Natural killer cell (primary cell): ENCODE measurements at regions not wholly inside any gene's neighbourhood (a gene's known extent, or its start where the extent isn't known, plus 50 kb on each side); places are given as distances from the start of the nearest gene placed in this dataset.

Experiments
- ATAC-seq, 3 donors: fragments of 150-1000 bp in 2 of 3; fragments of 200-7000 bp in 1 of 3; cut with Tn5 transposase; 1 replicate in 1 of 3; 2 replicates in 2 of 3; pipeline ENCODE4 v1.10.0; 2021; ENCODE audit warnings: mild to moderate bottlenecking in 2 of 3, moderate library complexity in 2 of 3
- DNase-seq, 2 donors: peaks; one replicate each; pipeline versions ENCODE4 v3.0.0 to v3.0.0-alpha.2; 2013 to 2021; ENCODE audit warnings: mixed read lengths in 1 of 2
- H3K27ac ChIP-seq: one replicate; pipeline ENCODE4 v1.5.1; 2013; ENCODE audit warnings: mild to moderate bottlenecking, low read length
- H3K27me3 ChIP-seq: one replicate; pipeline ENCODE4 v1.6.1; 2013; ENCODE audit warnings: low read length; ENCODE audit not compliant: control insufficient read depth, insufficient read depth
- H3K36me3 ChIP-seq: one replicate; pipeline ENCODE4 v1.6.1; 2013; ENCODE audit warnings: low read length; ENCODE audit not compliant: control insufficient read depth, insufficient read depth
- H3K4me1 ChIP-seq: one replicate; pipeline ENCODE4 v1.6.1; 2013; ENCODE audit warnings: low read length; ENCODE audit not compliant: control insufficient read depth, insufficient read depth
- H3K4me3 ChIP-seq: one replicate; pipeline ENCODE4 v1.5.1; 2013; ENCODE audit warnings: low read length
- H3K9me3 ChIP-seq: one replicate; pipeline ENCODE4 v1.6.1; 2013; ENCODE audit warnings: low read length; ENCODE audit not compliant: control insufficient read depth, insufficient read depth
- H3K27ac Mint-ChIP-seq, 2 donors: one replicate each; pipeline ENCODE4 v1.8.0; 2022; ENCODE audit warnings: mild to moderate bottlenecking in 2 of 2, mixed read lengths in 2 of 2, moderate library complexity in 1 of 2
- H3K27me3 Mint-ChIP-seq, 2 donors: one replicate each; pipeline ENCODE4 v1.8.0; 2022; ENCODE audit warnings: low read depth in 2 of 2, mixed read lengths in 2 of 2
- H3K36me3 Mint-ChIP-seq: one replicate; pipeline ENCODE4 v1.8.0; 2022; ENCODE audit warnings: mixed read lengths
- H3K4me1 Mint-ChIP-seq, 2 donors: one replicate each; pipeline ENCODE4 v1.8.0; 2022; ENCODE audit warnings: mixed read lengths in 2 of 2
- H3K4me3 Mint-ChIP-seq: one replicate; pipeline ENCODE4 v1.8.0; 2022; ENCODE audit warnings: mild to moderate bottlenecking, moderate library complexity, mixed read lengths
- H3K9me3 Mint-ChIP-seq, 2 donors: one replicate each; pipeline ENCODE4 v1.8.0; 2022; ENCODE audit warnings: mixed read lengths in 2 of 2
- WGBS: methylation state at CpG from one replicate; pipeline ENCODE4 v1.1.7; 2013; ENCODE audit warnings: missing lambda C conversion rate; ENCODE audit not compliant: insufficient coverage; 5-methylcytosine and 5-hydroxymethylcytosine counted together
- intact Hi-C: fragments of 100-400 bp; cut with micrococcal nuclease; formaldehyde crosslinking; loops from one replicate; pipeline ENCODE4 v1.14.2; 2022
- TF ChIP-seq, protein P1 (sequence below): fragments of 200-600 bp; IDR thresholded peaks from one replicate; pipeline ENCODE4 v1.8.0; 2022; ENCODE audit warnings: antibody characterized with exemption

DNA sequence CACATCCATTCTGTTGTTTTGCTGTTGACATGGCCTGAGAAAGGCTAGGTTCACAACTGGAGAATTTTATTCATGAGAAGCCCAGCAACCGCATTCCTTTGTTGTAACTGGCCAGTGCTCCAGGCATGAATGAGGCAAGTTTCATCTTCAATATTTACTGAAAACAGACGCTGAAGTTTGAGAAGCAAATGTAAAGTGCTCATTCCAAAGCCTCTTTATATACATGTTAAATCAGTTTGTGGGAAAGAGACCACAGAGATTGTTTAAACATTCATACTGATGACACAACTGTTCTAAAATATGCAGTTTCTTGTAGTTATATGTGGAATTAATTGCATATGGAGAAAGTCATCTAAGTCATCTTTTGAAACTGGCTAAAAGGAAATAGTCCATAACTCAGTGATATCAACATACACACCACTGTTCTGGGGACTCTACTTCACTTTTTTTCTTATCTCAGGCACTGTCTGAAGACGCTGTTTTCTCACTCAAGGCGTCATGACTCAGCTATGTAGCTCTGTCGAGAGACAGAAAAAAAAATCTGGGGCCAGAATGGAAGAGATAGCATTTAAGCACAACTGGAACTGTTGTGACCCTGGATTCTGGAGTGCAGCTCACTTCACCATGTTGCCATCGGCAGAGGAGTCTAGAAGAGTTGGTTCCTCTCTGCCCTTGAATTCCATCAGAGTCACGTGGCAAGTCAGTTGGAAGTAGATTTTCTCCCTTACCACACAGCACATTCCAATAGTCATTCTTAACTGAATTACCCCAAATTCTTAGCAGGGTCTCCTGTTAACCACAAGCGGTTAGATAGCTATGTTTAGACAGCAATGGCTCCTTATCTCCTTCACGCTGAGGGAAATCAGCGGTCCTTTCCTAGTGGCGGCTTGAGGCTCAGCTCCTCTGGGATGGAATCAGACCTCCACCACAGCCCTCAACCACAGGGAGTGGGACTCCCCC, 258.4 kb upstream of the HMGA2 start:
- peaks cover 17 to 49% of the 10 kb centered on the region in 2 donors for H3K27me3 Mint-ChIP-seq
- H3K27me3 ChIP-seq: no peaks in the 10 kb centered on the region
- no peak overlapping the region for H3K27ac ChIP-seq
- H3K9me3 Mint-ChIP-seq: no peaks in the 10 kb centered on the region
- no peak overlapping the region for H3K4me3 Mint-ChIP-seq
- no peaks in the 10 kb centered on the region for H3K4me1 Mint-ChIP-seq
- intact Hi-C loops: no loop called here
- no peaks in the 10 kb centered on the region for H3K36me3 Mint-ChIP-seq
- no peak overlapping the region for H3K4me3 ChIP-seq
- no peaks in the 10 kb centered on the region for H3K9me3 ChIP-seq
- no peak overlapping the region for H3K27ac Mint-ChIP-seq
- ATAC-seq (peak in 1 of 3 donors; percentile 44), DNase-seq (no peak)
- TF ChIP-seq, protein P1, sequence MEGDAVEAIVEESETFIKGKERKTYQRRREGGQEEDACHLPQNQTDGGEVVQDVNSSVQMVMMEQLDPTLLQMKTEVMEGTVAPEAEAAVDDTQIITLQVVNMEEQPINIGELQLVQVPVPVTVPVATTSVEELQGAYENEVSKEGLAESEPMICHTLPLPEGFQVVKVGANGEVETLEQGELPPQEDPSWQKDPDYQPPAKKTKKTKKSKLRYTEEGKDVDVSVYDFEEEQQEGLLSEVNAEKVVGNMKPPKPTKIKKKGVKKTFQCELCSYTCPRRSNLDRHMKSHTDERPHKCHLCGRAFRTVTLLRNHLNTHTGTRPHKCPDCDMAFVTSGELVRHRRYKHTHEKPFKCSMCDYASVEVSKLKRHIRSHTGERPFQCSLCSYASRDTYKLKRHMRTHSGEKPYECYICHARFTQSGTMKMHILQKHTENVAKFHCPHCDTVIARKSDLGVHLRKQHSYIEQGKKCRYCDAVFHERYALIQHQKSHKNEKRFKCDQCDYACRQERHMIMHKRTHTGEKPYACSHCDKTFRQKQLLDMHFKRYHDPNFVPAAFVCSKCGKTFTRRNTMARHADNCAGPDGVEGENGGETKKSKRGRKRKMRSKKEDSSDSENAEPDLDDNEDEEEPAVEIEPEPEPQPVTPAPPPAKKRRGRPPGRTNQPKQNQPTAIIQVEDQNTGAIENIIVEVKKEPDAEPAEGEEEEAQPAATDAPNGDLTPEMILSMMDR: no peak
- 39% methylated on average over 10 of the region's 11 CpGs for WGBS
- no peaks in the 10 kb centered on the region for H3K36me3 ChIP-seq
- H3K4me1 ChIP-seq: no peaks in the 10 kb centered on the region

DNA sequence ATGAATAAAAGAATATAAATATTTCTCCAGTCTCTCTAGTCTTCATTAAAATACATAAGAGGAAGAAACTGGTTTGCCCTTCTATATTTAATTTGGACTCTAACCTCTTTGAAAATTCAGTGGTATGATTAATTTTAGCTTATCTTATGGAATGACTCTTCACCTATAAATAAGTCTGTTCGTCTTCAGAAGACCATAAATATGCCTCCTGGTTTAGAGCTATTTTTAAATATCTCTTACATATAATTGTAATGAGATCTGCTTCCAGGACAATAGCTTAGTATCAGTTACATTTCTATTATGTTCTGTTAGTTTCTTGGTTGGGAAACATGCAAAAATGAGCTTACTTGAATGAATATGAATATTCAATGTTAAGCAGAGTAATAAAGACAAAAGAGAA, 257.5 kb upstream of the HMGA2 start:
- Mint-ChIP-seq H3K27ac (no peak overlapping the region), H3K4me1 (no peaks in the 10 kb centered on the region), H3K9me3 (no peaks in the 10 kb centered on the region), H3K27me3 (peaks cover 20 to 42% of the 10 kb centered on the region in 2 donors), H3K36me3 (no peaks in the 10 kb centered on the region), H3K4me3 (no peak overlapping the region)
- no peaks in the 10 kb centered on the region for H3K9me3 ChIP-seq
- TF ChIP-seq, protein P1: no peak
- H3K4me3 ChIP-seq: no peak overlapping the region
- no peaks in the 10 kb centered on the region for H3K4me1 ChIP-seq
- DNase-seq (no peak), ATAC-seq (no peak)
- H3K27me3 ChIP-seq: no peaks in the 10 kb centered on the region
- no CpG with 5 or more reads among the region's 1 CpG for WGBS
- no peak overlapping the region for H3K27ac ChIP-seq
- H3K36me3 ChIP-seq: no peaks in the 10 kb centered on the region
- intact Hi-C loops: no loop called here

DNA sequence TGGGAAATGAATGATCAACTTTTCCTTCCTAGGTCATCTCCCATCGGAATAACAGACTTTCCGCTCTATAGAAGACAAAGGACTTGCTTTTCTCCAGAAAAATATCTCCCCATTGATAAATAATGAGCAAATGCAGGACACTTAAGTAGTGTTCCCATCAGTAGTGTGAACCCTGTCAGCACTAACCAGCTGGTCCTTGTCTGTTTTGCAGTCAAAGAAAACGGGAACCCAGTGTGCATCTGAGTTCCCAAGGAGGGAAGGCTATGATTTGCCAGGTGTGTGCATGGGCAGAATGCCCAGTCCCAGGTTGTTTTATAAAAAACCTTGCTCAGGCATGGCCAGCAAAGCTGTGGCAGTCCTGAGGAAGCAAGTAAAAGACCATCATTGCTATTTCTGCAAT, 256.5 kb upstream of the HMGA2 start:
- Mint-ChIP-seq H3K36me3 (no peaks in the 10 kb centered on the region), H3K4me3 (no peak overlapping the region), H3K9me3 (no peaks in the 10 kb centered on the region), H3K27me3 (peaks cover 20 to 45% of the 10 kb centered on the region in 2 donors), H3K4me1 (no peaks in the 10 kb centered on the region), H3K27ac (no peak overlapping the region)
- no peaks in the 10 kb centered on the region for H3K9me3 ChIP-seq
- no peak overlapping the region for H3K4me3 ChIP-seq
- H3K36me3 ChIP-seq: no peaks in the 10 kb centered on the region
- ATAC-seq (no peak), DNase-seq (no peak)
- no peaks in the 10 kb centered on the region for H3K4me1 ChIP-seq
- no peak overlapping the region for H3K27ac ChIP-seq
- H3K27me3 ChIP-seq: no peaks in the 10 kb centered on the region
- TF ChIP-seq, protein P1: no peak
- WGBS: 81% methylated on average over 3 of the region's 3 CpGs
- intact Hi-C loops: no loop called here
